Bone marrow (tissue), 2 donors: ENCODE measurements at regions not wholly inside any gene's neighbourhood (a gene's known extent, or its start where the extent isn't known, plus 50 kb on each side); places are given as distances from the start of the nearest gene placed in this dataset.

Experiments
- DNase-seq, 2 donors: peaks; one replicate each; lab custom pipeline; 2025; lab: John Stamatoyannopoulos, UW

DNA sequence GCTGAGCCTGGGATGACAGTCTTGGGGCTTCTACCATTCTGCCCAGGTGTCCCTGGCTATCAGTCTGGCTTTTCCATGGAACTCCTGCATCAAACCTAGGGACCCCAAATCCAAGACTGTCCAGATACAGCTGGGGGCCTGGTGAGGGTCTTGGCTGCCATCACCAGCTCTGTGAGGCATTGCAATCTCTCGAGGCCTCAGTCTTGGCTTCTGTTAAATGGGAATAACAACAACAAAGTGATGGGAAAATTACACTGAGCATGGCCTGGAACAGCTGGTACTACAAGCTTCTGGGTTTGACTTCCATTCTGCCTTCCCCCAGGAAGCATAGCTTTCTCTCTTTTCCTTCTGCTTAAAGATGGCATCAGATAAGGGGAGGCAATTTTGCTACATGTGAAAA is 50.0 kb upstream of the LCTL start:
- DNase-seq = no peak

DNA sequence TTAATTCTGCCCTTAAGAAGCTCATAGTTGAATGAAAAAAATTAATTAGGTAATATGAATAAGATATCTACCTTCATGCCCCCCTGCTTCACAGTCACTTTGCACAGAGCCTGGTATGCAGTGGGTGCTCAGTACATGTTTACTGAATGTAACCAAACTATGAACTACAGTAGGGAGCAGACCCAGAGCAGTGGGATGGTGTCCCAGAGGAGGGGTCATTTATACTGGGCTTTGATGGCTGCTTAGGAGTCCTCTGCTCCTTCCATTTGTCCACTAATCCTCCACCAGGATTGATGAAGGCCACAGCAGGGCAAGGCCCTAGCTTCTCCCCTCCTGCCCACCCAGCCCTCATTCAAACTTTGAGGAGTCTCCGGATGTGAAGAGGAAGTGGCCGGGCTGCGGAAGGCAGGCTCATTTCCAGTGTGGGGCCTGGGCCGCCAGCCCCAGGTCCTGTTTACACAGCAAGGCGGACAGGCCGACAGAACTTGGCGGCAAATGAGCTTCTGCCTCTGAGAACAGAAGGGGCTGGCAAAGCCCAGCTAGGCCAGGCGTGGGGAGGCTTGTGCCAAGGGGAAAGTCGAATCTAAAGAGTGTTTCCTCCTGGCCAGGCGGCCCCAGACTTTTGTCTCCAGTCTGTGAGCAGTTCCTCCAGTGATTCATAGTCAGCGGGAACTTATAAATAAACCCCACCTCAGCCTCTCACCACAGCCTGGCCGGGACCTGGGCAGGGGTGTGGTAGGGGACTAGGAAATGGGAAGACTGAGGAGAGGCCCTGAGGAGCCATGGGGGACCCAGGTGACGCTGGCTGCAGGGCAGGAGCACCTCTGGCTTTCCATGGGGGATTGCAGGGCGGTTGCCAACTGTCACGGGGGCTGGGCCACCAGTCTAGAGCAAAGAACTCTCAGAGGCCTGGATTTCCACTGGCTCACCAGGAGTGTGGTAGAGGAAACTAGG is 51.6 kb upstream of the LCTL start:
- DNase-seq = peak; percentile 64

GRCh38 chr15:66619152-66619903 is 53.5 kb upstream of the LCTL start:
- DNase-seq = peak in 1 of 2 donors; percentile 13

DNA sequence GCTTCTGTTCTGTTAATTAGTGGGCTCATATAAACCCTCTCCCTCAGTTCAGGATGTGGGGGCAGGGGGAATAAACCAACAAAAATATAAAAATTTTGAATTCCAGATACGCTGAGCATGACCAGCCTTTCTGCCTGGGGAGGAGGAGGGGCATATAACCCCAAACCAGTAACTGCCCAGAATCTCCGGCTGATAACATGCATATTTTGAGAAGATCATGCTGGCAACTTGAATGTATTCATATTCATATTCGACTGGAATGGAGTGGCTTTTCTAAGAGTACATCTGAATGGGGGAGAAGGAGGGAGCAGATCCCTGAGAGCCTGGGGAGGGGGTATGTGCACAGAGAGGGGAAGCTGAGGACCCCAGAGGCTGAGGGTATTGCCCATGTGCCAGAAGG is 54.5 kb upstream of the LCTL start:
- no peak for DNase-seq

GRCh38 chr15:66620744-66621344 is 55.0 kb upstream of the LCTL start:
- DNase-seq = no peak

GRCh38 chr15:66621491-66622467 is 56.0 kb upstream of the LCTL start:
- no peak for DNase-seq

GRCh38 chr15:66622591-66623022 is 56.8 kb upstream of the LCTL start:
- DNase-seq = no peak

DNA sequence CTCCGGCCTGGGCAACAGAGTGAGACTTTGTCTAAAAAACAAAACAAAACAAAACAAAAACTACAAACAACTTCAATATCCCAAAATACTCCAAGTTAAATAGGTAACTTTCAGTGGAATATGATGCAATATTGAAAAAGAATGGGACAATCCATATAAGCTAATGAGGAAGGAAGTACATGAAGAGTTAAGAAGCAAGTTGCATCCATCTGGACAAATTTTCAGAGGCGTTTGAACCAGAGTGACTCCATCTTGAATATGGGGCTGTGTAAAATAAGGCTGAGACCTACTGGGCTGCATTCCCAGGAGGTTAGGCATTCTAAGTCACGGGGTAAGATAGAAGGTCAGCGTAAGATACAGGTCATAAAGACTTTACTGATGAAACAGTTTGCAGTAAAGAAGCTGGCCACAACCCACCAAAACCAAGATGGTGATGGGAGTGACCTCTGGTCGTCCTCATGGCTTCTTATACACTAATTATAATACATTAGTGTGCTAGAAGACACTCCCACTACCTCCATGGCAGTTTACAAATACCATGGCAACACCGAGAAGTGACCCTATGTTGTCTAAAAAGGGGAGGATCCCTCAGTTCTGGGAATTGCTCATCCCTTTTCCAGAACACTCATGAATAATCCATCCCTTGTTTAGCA is 58.1 kb upstream of the LCTL start:
- no peak for DNase-seq

DNA sequence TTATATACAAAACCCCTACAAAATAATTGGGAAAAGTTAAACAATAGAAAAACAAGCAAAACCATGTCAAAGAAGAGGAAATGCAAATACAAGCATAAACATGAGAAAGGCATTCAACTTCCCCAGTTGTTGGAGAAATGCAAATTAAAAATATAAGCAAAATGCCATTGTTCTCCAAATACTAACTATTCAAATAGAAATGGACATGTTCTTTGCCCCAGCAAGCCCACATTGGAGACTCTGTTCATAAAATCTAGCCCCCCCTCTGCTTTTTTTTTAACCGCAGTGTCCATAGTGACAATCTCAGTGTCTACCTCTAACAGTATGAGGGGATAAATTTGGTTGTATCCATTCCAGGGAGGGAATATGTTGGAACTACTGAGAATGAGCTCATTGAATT is 59.7 kb upstream of the LCTL start:
- no peak for DNase-seq

DNA sequence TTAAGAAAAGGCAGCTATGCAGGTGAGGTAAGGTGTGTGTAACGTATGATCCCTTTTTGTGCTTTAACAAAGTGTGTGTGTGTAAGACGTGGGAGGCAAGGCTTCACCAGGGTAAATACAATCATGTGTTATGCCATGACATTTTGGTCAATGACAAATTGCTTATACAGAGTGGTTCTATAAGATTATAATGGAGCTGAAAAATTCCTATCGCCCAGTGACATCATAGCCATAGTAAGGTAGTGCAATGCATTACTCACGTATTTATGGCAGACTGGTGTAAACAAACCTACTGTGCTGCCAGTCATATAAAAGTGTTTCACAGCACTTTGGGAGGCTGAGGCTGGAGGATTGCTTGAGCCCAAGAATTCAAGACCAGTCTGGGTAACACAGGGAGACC is 60.2 kb upstream of the LCTL start:
- no peak for DNase-seq

DNA sequence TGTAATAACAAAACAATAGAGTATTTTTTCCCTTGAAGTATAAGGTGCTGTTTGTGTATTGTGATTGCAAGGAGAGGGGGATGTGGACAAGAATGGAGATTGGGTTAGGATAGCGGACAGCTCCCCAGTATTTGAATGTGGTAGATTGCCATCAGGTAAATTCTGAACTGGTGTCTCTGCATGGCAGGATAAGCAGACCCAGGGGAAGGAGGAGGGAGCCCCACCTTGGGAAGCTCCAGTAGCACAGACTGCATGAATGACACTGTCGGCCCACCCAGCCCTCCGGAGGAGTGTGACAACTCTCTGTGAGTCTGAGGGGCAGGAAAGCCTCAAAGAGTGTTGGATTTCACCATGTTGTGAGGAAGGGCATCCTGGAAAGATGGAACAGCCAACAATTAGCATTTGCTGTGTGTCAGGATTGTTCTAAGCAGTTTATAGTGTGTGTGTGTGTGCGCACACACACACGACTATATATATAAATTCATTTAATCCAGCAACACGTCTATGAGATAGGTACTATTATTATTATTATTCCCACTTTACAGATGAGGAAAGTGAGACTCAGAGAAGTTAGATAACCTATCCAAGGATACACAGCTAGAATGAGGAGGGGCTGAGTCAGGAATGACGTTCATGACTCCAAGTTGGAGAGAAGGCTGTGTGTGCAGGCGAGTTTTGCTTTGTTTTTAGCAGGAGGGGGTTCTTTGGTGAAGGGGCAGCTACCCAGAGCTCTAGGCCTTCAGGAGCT is 63.4 kb upstream of the LCTL start:
- no peak for DNase-seq

- no peak for DNase-seq
Measured at GRCh38 chr15:66629817-66630576, 64.2 kb upstream of the LCTL start.

DNA sequence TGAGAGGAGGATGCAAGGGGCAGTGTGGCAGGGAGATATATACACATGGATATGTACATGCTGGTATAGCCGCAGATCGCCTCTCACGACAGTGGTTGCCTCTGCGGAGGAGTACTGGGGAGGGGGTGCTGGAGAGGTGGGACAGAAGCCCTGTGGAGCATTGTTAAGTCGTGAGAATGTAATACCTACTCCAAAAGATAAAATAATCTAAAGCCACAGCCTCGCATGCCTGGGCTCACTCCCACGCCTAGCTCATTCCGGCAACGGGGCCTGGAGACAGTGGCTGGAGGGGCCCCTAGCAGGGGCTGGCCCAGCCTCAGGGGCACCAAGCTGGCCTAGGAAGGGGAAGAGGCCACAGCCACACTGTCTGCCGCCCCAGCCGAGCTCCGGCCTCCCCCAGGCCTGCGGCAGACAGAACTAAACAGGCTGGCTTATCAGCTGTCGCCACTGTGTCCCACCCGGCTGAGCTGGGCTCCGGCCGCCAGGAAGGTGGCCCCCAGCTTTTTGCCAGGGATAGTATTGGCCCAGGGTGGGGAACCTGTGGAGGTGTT is 65.1 kb upstream of the LCTL start:
- DNase-seq = no peak

GRCh38 chr15:66631616-66632263 is 65.9 kb upstream of the LCTL start:
- DNase-seq = no peak

DNA sequence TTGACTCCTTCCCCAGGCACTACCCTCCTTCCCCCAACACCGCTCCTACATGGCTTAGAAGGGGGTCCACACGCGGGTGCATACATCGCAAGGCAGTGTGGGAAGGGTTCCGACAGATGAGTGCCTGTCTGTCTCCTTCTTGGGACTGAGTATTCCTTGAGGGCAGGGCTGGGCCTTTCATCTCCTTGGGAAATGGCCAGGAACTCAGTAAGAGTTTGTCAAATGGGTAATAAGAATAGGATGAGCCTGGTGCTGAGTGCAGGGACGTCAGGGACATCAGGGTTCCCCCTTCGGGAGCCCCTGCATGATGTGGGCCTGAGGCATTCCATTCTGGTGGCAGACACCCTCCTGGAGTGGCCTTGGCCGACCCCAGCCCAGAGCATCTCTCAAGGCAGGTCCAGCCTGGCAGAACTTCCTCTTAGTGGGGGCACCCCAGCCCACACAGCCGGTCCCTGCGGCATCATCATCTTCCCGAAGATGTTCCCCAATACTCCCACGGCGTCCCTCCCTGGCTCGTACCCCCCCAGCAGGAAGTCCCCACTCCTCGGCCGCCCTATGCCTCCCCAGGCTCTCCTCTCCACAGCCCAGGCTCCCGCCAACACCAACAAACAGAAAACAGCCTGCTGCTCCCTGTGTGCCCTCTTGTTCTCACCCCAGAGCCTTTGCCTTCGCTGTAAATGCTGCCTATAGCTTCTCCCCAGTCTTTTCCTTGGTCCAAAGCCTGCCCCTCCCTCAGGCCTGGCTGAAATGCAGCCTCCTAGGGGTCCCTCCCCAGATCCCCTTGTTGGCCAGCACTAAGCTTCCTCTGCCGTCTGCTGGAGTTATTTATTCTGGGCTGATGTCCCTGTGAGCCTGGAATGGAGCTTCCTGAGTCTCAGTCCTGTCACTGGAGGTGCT is 67.5 kb upstream of the LCTL start:
- no peak for DNase-seq

DNA sequence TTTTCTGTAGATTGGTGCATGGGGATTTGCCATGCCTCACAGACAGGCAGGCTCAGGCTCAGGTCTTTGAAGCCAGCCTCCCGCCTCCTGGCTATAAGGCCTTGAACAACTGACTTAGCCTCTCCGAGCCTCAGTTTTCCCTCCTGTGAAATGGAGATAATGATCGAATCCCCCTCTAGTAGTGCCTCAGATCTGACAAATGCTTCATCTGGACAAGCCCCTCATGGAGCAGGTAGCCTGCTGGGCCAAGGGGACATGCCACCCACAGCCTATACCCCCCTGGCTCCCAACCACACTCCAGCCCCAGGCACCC is 68.1 kb upstream of the LCTL start:
- no peak for DNase-seq

DNA sequence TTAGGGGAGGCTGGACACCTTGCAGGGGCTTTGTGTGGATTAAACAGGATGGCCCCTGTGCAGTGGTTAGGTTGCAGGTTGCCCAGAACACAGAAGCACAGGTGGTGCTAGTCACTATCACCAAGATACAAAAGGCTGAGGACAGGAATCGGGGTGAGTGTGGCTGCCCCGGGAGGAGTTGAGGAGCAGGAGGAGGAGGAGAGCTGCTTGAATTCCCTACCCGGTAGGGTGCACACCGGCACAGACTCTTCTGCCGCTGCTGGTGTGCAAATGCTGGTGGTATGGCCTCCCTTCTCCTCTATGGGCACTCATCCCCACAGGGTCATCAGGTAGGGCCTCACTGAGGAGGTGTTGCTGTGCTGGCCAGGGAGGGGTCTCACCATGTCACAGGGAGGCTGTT is 67.5 kb upstream of the SMAD6 start:
- no peak for DNase-seq

- no peak for DNase-seq
Measured at GRCh38 chr15:66635006-66635405, 67.0 kb upstream of the SMAD6 start.
